ENCODE measurements at regions not wholly inside any gene's neighbourhood (a gene's known extent, or its start where the extent isn't known, plus 50 kb on each side); places are given as distances from the start of the nearest gene placed in this dataset.
"Not testable (repeated sequence)": the region's sequence is repeated elsewhere in the genome, so short reads cannot be mapped to it uniquely, and the experiment has no call there.

DNA sequence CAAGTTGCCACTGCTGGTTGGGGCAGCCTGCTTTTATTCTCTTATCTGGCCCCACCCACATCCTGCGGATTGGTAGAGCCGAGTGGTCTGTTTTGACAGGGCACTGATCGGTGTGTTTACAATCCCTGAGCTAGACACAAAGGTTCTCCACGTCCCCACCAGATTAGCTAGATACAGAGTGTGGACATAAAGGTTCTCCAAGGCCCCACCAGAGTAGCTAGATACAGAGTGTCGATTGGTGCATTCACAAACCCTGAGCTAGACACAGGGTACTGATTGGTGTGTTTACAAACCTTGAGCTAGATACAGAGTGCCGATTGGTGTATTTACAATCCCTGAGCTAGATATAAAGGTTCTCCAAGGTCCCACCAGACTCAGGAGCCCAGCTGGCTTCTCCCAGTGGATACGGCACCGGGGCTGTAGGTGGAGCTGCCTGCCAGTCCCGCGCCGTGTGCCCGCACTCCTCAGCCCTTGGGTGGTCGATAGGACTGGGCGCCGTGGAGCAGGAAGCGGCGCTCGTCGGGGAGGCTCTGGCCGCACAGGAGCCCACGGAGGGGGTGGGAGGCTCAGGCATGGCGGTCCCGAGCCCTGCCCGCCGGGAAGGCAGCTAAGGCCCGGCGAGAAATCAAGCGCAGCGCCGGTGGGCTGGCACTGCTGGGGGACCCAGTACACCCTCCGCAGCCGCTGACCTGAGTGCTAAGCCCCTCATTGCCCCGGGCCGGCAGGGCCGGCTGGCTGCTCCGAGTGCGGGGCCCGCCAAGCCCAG is 157.8 kb upstream of the PPP1R3A start:
- TF ChIP-seq, protein P1, sequence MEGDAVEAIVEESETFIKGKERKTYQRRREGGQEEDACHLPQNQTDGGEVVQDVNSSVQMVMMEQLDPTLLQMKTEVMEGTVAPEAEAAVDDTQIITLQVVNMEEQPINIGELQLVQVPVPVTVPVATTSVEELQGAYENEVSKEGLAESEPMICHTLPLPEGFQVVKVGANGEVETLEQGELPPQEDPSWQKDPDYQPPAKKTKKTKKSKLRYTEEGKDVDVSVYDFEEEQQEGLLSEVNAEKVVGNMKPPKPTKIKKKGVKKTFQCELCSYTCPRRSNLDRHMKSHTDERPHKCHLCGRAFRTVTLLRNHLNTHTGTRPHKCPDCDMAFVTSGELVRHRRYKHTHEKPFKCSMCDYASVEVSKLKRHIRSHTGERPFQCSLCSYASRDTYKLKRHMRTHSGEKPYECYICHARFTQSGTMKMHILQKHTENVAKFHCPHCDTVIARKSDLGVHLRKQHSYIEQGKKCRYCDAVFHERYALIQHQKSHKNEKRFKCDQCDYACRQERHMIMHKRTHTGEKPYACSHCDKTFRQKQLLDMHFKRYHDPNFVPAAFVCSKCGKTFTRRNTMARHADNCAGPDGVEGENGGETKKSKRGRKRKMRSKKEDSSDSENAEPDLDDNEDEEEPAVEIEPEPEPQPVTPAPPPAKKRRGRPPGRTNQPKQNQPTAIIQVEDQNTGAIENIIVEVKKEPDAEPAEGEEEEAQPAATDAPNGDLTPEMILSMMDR (optimal IDR thresholded peaks at IDR 0.05 in 1 of 3, IDR thresholded peaks at IDR 0.05 in 1 of 3, conservative IDR thresholded peaks at IDR 0.05 in 1 of 3; ENCODE audit: extremely low read depth in 1 of 3, insufficient read depth in 2 of 3, low read length in 3 of 3) = not testable (repeated sequence)
- TF ChIP-seq EZH2 (IDR thresholded peaks at IDR 0.05; ENCODE audit: low read length) = not testable (repeated sequence)

Data from keratinocyte (primary cell).